ENCODE measurements at regions not wholly inside any gene's neighbourhood (a gene's known extent, or its start where the extent isn't known, plus 50 kb on each side); places are given as distances from the start of the nearest gene placed in this dataset.
"Not testable (repeated sequence)": the region's sequence is repeated elsewhere in the genome, so short reads cannot be mapped to it uniquely, and the experiment has no call there.

DNA sequence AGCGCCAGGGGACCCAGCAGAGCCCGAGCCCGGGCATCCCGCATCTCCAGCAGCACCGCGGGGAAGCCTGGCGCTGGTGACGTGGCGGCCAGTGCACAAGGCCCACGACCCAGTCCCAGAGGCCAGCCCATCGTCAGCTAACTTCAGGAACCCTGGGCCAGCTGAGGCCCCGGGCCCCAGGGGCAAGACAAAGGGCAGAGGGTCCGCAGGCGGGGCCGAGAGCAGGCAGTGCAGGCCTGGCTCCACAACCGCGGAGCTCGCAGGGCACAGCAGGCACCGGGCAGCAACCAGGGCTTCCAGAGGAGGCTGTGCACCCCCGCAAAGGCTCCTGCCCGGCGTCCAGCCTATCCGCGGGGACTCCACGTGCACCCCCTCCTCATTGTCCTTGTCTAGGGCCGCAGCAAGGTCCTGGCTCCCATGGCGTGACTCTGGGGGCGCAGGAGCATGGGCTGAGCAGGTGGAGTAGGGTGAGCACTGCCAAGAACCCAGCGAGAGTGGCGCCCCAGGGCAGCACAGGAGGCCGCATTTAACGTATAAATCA, 352.5 kb downstream of the KCNJ18 start:
- DNase-seq: not testable (repeated sequence)

DNA sequence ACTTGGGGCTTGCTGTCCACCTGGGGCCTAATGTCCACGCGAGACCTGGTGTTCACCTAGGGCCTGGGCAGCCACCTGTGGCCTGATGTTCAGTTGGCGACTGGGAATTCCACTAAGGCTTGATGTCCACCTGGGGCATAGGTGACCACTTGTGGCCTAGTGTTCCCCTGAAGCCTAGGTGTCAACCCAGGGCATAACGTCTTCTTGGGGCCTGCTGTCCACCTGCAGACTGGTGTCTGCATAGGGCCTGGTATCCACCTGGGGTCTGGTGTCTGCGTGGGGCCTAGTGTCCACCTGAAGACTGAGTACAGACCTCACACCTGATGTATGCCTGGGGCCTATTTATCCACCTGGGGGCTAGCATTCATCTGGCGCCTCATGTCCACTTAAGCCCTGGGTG, 355.2 kb downstream of the KCNJ18 start:
- not testable (repeated sequence) for DNase-seq

DNA sequence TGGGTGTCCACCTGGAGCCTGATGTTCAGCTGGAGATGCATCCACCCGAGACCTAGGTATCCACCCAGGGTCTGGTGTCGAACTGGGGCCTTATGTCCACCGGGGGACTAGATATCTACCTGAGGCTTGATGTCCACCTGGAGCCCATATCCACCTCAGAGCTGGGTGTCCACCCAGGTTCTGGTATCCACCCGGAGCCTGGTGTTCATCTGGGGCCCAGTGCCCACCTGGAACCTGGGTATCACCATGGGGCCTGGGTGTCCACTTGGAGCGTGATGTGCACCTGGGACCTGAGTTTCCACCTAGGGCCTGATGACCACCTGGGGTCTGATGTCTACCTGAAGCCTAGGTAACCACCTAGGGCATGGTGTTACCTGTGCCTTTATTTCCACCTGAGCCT, 355.9 kb downstream of the KCNJ18 start:
- DNase-seq: not testable (repeated sequence)

DNA sequence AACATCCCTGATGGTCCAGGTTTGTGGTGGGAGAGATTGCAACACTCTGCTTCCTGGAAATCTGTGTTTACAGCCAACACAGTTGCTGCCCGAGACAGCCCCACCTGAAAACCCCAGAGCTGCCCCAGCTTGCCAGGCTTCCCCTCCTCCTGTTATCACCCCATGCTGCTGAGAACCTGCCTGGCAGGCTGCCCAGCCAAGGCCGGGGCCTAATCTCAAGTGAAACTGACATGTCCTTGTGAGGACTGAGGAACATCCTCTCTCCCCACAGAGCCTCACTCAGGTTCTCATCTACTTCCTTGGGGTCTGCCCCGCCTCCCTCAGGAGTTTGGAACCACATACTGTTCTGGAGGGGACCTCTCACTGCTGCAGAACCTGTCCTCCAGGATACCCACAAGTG, 358.4 kb downstream of the KCNJ18 start:
- not testable (repeated sequence) for DNase-seq

DNA sequence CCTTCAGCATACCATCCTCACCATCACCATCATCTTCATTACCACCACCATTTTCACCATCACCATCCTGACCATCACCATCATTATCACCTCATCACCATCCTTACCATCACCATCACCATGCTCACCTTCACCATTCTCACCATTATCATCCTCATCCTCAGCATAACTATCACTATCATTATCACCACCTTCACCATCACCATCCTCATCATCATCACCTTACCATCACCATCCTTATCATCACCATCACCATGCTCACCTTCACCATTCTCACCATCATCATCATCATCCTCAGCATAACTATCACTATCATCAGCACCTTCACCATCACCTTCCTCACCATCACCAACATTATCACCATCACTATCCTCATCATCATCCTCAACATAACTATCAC, 360.4 kb downstream of the KCNJ18 start:
- not testable (repeated sequence) for DNase-seq

DNA sequence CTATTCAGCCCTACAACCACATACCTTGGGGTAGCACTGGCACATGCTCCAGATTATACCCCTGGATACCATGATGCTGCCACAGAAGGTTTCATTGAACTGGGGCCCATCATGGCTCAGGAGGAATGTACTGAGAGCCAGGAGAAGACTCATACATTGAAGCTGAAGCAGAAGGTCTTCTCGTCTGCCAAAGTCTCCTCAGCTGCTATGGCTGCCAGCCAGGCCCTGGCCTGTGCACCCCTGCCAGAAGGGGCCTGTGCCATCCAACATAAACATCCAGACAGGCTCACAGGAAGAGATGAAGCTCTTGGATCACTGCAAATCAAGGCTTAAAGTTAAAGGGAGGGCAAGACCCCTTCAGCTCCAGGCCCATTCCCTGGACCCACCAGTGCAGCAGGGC, 364.2 kb downstream of the KCNJ18 start:
- DNase-seq: not testable (repeated sequence)

DNA sequence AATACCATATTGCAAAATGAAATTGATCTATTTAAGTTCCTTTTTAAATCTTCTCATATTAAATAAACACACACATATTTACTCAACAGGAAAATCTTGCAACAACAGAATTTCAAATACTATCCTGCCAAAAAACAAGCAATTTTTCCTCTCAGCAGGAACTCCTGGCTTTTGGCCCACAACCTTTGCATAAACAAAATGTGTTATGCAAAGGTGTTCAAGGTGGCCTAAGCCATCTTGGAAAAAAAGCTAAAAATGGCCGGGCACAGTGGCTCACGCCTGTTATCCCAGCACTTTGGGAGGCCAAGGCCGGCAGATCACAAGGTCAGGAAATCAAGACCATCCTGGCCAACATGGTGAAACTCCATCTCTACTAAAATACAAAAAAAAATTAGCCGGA, 383.6 kb downstream of the KCNJ18 start:
- DNase-seq: not testable (repeated sequence)

DNA sequence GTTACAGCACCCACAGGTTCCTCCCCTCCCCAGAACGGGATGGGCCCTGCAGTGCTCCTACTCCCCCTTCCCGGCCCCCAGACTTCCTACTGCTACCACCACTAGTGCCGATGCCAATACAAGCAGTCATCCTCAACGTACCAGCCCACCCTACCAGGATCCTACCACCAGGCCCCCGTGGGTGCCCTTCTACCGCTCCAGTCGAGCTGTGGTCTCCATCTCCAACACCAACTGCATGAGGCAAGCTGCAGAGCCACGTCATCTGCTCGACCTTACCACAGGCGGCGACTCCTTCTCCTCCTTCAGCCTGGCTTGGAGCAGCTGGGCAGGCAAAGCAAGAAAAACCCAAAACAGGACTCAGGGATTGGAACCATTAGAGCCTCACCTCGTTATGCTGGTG, 396.3 kb downstream of the KCNJ18 start:
- not testable (repeated sequence) for DNase-seq

DNA sequence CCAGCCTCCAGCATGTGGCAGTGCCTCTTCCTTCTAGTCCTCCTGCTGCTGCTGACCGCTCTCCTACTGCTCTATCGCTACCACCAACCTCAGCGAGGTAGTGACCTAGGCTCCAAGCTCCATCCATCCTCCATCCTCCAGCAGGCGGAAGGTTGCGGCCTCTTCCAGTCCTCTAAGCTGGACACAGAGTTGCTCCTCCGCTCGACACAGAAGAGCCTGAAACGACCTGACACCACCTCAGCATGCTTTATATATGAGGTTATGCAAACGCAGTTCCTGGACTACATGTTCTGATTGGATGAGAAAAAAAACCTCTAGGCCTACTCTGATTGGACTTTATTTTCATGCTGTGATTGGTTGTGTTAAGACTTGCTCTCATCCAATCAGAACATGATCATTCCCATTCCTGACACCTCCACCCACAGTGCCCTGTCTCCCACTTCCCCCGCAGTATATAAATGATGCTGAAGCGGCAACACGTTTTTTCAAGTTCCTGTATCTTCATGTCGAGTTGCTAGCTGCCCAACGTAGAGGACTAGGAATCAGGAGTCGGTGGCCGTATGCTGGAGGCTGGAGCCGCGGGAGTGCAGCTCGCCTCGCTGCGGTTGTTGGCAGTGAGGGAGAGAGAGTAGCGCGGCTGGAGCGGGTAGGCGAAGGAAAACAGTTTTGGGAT, 398.1 kb downstream of the KCNJ18 start:
- DNase-seq: no peak

DNA sequence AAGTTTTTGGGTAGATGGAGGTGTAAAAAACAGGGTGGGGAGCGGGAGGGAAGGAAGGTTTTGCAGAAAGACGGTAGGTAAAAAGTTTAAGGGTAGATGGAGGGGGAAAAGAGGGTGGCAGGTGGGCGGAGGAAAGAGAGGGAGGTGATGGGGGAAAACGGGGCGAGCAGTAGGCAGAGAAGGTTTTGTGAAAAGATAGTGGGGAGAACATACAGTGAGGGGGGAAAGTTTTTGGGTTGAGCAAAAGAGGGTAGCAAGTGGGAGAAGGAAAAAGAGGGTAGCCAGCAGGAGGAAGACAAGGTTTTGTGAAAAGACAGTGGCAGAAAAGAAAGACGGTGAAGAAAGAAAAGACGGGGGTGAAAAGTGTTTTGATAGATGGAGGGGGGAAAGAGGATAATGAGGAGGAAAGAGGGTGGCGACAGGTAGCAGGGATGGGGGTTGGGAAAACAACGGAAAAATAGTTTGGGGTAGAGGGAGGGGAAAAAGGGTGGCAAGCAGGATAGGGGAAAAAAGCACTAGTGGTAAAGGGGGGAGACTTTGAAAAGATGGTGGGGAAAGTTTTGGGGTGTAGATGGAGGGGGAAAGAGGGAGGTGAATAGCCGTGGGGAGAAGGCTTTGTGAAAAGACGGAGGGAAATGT, 398.8 kb downstream of the KCNJ18 start:
- DNase-seq: not testable (repeated sequence)

DNA sequence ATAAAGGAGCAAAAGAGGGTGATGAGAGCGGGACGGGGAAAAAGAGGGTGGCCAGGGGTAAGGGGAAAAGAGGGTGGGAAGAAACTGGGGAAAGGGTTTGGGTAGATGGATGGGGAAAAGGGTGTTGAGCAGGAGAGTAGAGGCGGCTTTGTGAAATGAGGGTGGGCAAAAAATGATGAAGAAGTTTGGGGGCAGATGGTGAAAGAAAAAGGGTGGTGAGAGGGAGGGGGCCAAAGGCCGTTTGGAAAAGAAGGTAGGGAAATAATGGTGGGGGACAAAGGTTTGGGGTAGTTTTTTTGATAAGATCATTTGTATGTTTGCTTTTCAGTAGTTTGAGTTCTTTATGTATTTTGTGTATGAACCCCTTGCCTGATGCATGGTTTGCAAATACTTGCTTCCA, 399.5 kb downstream of the KCNJ18 start:
- not testable (repeated sequence) for DNase-seq

DNA sequence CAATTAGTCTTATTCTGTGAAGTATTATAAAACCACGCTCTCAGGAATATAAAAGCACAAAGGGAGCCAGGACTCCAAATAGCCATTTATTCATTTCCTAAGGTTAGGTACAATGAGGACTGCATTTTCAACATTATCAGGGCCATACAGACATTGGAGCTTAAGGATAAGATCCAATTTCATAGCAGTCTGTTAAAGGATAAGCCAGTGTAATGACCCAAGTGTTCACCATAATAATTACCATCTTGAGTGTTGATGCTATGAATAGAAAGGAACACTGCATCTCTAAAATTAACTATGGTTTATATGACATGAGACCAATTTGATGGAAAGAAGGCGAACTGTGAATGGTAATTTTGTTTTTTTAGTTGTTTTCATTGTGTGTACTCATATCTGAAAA, 403.1 kb downstream of the KCNJ18 start:
- not testable (repeated sequence) for DNase-seq

DNA sequence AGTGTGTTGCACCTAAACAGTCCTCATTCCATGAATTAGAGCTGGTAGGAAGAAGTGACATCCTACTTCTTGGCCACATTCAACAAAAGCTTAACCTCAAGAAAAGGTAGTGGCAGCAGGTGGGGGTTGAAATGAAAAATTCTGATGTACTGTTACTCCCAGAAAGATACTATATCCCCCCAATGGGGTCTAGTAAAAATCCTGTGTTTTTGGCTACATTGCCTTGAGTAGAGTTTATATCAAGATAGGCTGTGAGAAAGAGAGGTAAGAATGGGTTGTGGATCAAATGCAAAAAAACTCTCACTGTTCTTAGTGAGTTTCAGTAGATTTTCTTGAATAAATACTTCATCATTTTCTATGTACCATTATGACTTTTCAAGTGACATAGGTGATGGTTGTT, 407.3 kb downstream of the KCNJ18 start:
- not testable (repeated sequence) for DNase-seq

DNA sequence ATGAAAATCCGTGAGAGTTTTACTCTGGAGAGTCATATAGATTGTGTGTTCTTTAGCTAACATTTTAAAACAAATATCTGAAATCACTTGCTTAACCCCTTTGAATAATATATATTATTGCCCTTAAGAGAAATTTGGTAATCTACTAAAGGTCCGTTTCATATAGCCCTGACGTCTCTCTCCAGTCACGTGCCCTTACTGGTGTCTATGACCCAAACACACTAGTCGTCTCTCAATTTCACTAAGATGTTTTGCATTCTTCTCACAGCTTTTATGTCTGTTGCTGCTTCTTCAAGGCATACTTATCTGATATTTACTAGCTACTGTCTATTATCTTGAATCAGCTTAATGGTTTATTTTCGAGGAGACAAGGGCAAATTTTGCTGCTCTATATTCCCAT, 409.9 kb downstream of the KCNJ18 start:
- DNase-seq: no peak

DNA sequence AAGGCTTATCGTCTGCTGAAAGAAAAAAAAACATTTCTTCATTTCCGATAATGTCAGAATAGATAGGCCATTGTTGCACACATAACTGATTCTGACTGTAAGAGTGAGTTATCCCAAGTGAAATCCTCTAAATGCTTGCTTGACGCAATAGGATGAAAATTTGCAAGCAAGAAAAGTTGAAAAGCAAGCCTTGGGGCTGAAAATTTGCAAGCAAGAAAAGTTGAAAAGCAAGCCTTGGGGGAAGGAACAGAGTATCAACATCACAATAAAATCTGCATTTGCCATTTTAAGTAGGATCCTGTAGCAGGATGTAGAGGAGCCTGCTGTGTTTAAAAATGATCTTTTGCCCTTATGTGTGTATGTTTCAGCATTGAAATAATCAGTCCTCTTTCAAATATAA, 424.4 kb downstream of the KCNJ18 start:
- not testable (repeated sequence) for DNase-seq

DNA sequence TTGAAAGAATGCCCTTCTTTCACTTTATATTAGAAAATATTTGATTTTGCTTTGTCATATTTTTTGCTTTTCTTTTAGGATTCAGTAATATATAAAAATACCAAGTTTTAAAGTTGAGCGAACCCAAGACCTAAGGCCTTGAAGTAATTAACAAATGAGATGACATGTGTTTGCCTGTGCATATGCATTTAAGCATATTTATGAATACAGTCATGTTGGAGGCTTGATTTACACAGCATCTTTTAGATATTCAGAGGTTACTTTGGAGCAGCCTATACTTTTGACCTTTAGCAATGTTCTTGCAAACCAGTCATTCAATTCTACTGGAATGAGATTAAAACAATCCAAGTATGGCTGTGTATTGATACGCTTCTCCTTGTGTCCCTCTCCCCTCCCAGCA, 425.1 kb downstream of the KCNJ18 start:
- DNase-seq: not testable (repeated sequence)

DNA sequence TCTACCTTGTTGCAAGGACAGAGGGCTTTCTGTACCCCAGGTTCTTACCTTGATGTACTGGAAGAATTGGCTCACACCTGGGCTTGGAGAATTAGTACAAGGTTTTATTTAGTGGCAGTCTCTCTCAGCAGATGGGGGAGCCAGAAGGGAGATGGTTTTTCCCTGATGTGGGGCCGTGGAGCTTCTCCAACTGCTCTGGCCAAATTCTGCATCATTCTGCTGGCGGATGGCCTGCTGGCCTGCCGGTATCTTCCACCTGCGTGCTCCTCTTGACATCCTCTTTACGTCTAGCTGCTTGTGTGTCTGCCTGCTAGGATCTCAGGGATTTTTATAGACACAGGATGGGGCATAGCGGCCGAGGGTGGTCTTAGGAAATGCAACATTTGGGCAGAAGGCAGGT, 426.7 kb downstream of the KCNJ18 start:
- not testable (repeated sequence) for DNase-seq

DNA sequence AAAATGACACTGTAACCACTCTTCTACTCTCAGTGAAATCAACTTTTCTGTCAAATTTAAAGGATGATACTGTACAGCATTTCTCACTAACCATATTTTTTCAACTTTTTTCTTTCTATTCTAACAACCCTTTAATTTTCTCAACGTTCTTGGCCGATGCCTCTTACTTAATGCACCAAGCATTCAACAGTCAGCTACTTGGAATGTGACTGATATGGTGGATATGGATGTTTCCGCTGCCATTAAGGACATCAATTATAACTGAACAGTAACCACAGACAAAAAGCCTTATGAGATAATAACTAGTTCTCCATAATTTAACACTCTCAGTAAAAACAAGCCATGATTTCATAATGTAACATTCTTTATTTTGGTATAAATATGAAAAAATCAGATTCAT, 427.4 kb downstream of the KCNJ18 start:
- DNase-seq: not testable (repeated sequence)

DNA sequence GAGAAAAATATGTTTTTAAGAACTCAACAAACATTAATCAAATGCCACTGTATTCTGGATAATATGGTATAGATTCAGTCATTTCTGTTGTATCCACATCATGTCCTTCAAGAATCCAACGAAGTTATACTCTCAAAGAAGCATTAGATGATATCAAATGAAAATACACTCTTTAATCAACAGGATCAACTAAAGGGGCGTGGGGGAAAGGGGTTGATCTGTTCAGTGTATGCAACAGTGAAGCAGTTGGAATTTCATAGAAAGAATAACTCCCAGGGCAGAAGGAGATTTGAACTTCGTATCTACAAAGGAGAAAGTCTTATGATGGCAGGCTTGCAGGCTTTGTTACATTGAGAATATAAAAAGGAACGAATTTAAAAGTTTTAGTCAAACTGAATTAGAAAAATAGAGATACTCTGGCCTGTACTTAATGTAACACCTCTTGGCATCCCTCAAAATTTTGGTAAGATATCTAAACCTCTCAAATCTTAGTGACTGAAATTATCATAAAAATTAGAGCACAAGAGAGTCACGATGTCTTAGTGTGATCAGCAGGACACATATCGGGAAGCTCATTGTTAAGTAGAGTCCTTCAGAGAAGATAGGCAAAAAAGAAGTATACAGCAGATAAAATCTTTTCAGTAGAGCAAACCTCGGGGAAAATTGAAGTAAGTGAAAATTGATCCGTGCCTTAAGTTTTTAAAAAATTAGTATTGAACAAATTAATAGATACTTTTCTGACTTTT, 431.4 kb downstream of the KCNJ18 start:
- DNase-seq: no peak

DNA sequence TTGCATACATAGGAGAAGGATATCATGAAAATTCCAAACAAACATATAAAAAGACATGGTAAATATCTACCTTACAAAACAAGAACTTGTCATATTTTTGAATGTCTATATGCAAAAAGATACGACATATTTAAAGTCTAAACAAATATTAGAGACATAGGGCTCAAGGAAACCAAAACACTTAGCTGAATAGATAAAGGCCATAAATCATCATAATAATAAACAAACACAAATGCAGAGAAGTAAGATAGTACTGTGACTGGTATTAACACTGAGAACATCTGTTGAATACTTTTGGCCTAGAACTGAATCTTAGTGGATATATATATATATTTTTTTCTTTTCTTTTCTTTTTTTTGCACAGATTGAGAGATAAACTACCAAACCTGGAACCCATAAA, 435.8 kb downstream of the KCNJ18 start:
- DNase-seq: no peak

DNA sequence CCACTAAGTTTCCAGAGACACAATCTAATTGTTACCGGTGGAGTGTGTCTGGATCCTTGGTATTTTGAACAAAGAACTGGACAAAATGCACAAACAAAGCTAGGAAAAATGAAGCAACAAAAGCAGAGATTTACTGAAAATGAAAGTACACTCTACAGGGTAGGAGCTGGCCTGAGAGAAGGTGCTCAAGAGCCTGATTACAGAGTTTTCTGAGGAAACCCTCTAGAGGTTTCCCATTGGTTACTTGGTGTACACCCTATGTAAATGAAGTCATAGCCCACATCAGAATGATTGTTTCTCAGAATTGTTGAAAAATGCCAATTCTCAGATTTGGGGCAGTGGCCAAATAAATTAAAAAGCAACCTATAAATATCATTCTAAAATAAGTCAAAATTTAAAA, 436.4 kb downstream of the KCNJ18 start:
- DNase-seq: no peak

DNA sequence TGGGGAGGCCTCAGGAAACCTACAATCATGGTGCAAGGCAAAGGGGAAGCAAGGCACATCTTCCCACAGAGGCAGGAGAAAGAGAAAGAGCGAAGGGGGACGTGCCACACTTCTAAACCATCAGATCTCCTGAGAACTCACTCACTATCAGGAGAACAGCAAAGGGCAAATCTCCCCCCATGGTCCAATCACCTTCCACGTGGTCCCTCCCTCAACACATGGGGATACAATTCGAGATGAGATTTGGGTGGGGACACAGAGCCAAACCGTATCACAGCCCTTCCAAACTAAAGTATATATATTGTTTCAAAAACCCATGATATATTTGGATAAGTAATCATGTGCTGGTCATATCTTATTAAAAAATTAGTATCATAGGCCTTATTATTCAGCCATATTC, 437.6 kb downstream of the KCNJ18 start:
- DNase-seq: not testable (repeated sequence)

DNA sequence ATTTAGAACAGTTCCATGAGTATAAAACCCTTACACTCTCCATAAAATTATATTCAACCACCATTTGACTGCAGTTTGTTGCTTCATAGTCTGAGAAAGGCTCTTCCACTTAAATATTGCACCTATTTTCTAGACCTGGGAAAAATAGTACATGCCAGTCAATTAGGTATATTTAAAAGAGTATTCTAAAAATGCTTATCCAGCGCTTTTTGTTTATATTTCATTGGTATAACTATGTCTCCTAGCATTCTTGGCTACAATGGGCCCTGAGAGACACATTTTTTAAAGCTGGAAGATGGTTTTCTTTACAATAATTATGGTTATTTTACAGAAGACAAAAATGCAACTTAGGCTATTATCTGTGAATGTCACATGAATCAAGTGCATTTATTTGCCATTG, 439.4 kb downstream of the KCNJ18 start:
- no peak for DNase-seq

Measured in NK-92 treated with Interleukin-12 subunit alpha and Interleukin-12 subunit beta, amount 100 ng/mL, for 24 hours (cell line).